ENCODE measurements at regions not wholly inside any gene's neighbourhood (a gene's known extent, or its start where the extent isn't known, plus 50 kb on each side); places are given as distances from the start of the nearest gene placed in this dataset.

- H3K36me3 ChIP-seq (replicated peaks in 1 of 2; ENCODE audit: insufficient read depth in 1 of 2, low read depth in 2 of 2) = no peaks in the 10 kb centered on the region
- no peak for DNase-seq
- H3K9me3 ChIP-seq = no peaks in the 10 kb centered on the region
- no peak for ATAC-seq
- TF ChIP-seq POLR2A (IDR thresholded peaks at IDR 0.05) (no peak), CTCF (IDR thresholded peaks at IDR 0.05) (no peak)
- H3K27me3 ChIP-seq = no peaks in the 10 kb centered on the region
- intact Hi-C loops (cut with DNase I) = no loop called here
- no peak overlapping the region for H3K27ac ChIP-seq
- H3K4me3 ChIP-seq = no peak overlapping the region
- H3K4me1 ChIP-seq = no peaks in the 10 kb centered on the region
- WGBS, 2 donors = 19 to 35% methylated on average over 2 of the region's 2 CpGs
Observed at GRCh38 chr4:43089730-43090129, 197.2 kb downstream of the GRXCR1 start.

GRCh38 chr4:43103048-43103447 is 210.5 kb downstream of the GRXCR1 start:
- TF ChIP-seq CTCF (IDR thresholded peaks at IDR 0.05) (no peak), POLR2A (IDR thresholded peaks at IDR 0.05) (no peak)
- ATAC-seq (no peak), DNase-seq (no peak)
- intact Hi-C loops (cut with DNase I) = no loop called here
- Histone ChIP-seq H3K27me3 (no peaks in the 10 kb centered on the region), H3K27ac (no peak overlapping the region), H3K36me3 (replicated peaks in 1 of 2; ENCODE audit: insufficient read depth in 1 of 2, low read depth in 2 of 2) (no peaks in the 10 kb centered on the region), H3K4me1 (no peaks in the 10 kb centered on the region), H3K9me3 (no peaks in the 10 kb centered on the region), H3K4me3 (no peak overlapping the region)
- WGBS, 2 donors = 42 to 48% methylated on average over 2 of the region's 2 CpGs

GRCh38 chr4:43112139-43112538 is 219.6 kb downstream of the GRXCR1 start:
- Histone ChIP-seq H3K27me3 (no peaks in the 10 kb centered on the region), H3K27ac (no peak overlapping the region), H3K36me3 (replicated peaks in 1 of 2; ENCODE audit: insufficient read depth in 1 of 2, low read depth in 2 of 2) (no peaks in the 10 kb centered on the region), H3K9me3 (no peaks in the 10 kb centered on the region), H3K4me1 (no peaks in the 10 kb centered on the region), H3K4me3 (no peak overlapping the region)
- ATAC-seq (no peak), DNase-seq (no peak)
- TF ChIP-seq POLR2A (IDR thresholded peaks at IDR 0.05) (no peak), CTCF (IDR thresholded peaks at IDR 0.05) (no peak)
- intact Hi-C loops (cut with DNase I) = no loop called here
- 45 to 58% methylated on average over 1 of the region's 1 CpG for WGBS, 2 donors

GRCh38 chr4:43113196-43113595 is 220.7 kb downstream of the GRXCR1 start:
- no peak for DNase-seq
- ATAC-seq = no peak

More at GRCh38 chr4:43113196-43113595, 220.7 kb downstream of the GRXCR1 start:
- no peaks in the 10 kb centered on the region for H3K36me3 ChIP-seq (replicated peaks in 1 of 2; ENCODE audit: insufficient read depth in 1 of 2, low read depth in 2 of 2)
- H3K9me3 ChIP-seq = no peaks in the 10 kb centered on the region
- no peak for TF ChIP-seq POLR2A (IDR thresholded peaks at IDR 0.05)
- TF ChIP-seq CTCF (IDR thresholded peaks at IDR 0.05) = no peak
- intact Hi-C loops (cut with DNase I) = no loop called here
- no peak overlapping the region for H3K27ac ChIP-seq
- H3K4me1 ChIP-seq = no peaks in the 10 kb centered on the region
- 44 to 48% methylated on average over 3 of the region's 3 CpGs for WGBS, 2 donors
- no peaks in the 10 kb centered on the region for H3K27me3 ChIP-seq
- no peak overlapping the region for H3K4me3 ChIP-seq

All from body of pancreas (tissue), 4 donors.